Astrocyte (in vitro differentiated cells and primary cell): ENCODE measurements at regions not wholly inside any gene's neighbourhood (a gene's known extent, or its start where the extent isn't known, plus 50 kb on each side); places are given as distances from the start of the nearest gene placed in this dataset.
A peak's percentile ranks its signal among the peaks of the same experiment; 100 is the strongest.

Experiments used
- DNase-seq: peaks from one replicate; pipeline ENCODE4 v3.0.0-alpha.2; 2010; ENCODE audit warnings: low read depth
- FAIRE-seq: peaks from 2 replicates; lab custom pipeline; 2011; peaks lifted over from hg19 to GRCh38; lab: Jason Lieb, UNC
- H2AFZ ChIP-seq: 2 replicates; pipeline ENCODE4 v1.6.0; 2012; ENCODE audit warnings: low read depth, low read length, inconsistent platforms
- H3K27ac ChIP-seq: 2 replicates; pipeline ENCODE4 v1.5.1; 2011; ENCODE audit warnings: low read depth, low read length, inconsistent platforms
- H3K27me3 ChIP-seq: 2 replicates; pipeline ENCODE4 v1.6.0; 2011; ENCODE audit warnings: low read length, inconsistent platforms; ENCODE audit not compliant: insufficient read depth
- H3K36me3 ChIP-seq: 2 replicates; pipeline ENCODE4 v1.5.1; 2011; ENCODE audit warnings: low read length, inconsistent platforms; ENCODE audit not compliant: insufficient read depth
- H3K4me1 ChIP-seq: 2 replicates; pipeline ENCODE4 v1.5.1; 2011; ENCODE audit warnings: low read length, inconsistent platforms; ENCODE audit not compliant: insufficient read depth
- H3K4me2 ChIP-seq: 2 replicates; pipeline ENCODE4 v1.6.0; 2012; ENCODE audit warnings: low read length, inconsistent platforms
- H3K4me3 ChIP-seq: 2 replicates; pipeline ENCODE4 v1.5.1; 2011; ENCODE audit warnings: low read depth, mild to moderate bottlenecking, low read length, inconsistent platforms; ENCODE audit not compliant: insufficient read depth
- H3K79me2 ChIP-seq: 2 replicates; pipeline ENCODE4 v1.6.0; 2012; ENCODE audit warnings: mild to moderate bottlenecking, low read length, inconsistent platforms; ENCODE audit not compliant: insufficient read depth
- H3K9ac ChIP-seq: 2 replicates; pipeline ENCODE4 v1.6.0; 2012; ENCODE audit warnings: mild to moderate bottlenecking, low read length, inconsistent platforms
- H3K9me3 ChIP-seq: 2 replicates; pipeline ENCODE4 v1.5.1; 2012; ENCODE audit warnings: low read depth, mild to moderate bottlenecking, low read length, inconsistent platforms; ENCODE audit not compliant: insufficient read depth
- H4K20me1 ChIP-seq: 2 replicates; pipeline ENCODE4 v1.6.0; 2012; ENCODE audit warnings: low read length, inconsistent platforms; ENCODE audit not compliant: insufficient read depth
- H3K27ac Mint-ChIP-seq: one replicate; pipeline ENCODE4 v1.8.0; 2021; ENCODE audit warnings: mild to moderate bottlenecking, mixed read lengths; ENCODE audit not compliant: unreplicated experiment
- H3K27me3 Mint-ChIP-seq: one replicate; pipeline ENCODE4 v1.8.0; 2021; ENCODE audit warnings: low read depth, mixed read lengths; ENCODE audit not compliant: unreplicated experiment
- H3K36me3 Mint-ChIP-seq: one replicate; pipeline ENCODE4 v1.8.0; 2021; ENCODE audit warnings: low read depth, mixed read lengths; ENCODE audit not compliant: unreplicated experiment
- H3K4me1 Mint-ChIP-seq: one replicate; pipeline ENCODE4 v1.8.0; 2021; ENCODE audit warnings: low read depth, mixed read lengths; ENCODE audit not compliant: unreplicated experiment
- H3K4me3 Mint-ChIP-seq: one replicate; pipeline ENCODE4 v1.8.0; 2021; ENCODE audit warnings: mild to moderate bottlenecking, moderate library complexity, mixed read lengths; ENCODE audit not compliant: unreplicated experiment
- H3K9me3 Mint-ChIP-seq: one replicate; pipeline ENCODE4 v1.8.0; 2021; ENCODE audit warnings: mild to moderate bottlenecking, mixed read lengths; ENCODE audit not compliant: unreplicated experiment
- CTCF ChIP-seq: IDR thresholded peaks from 2 replicates; pipeline ENCODE4 v1.5.1; 2011; ENCODE audit warnings: low read depth, mild to moderate bottlenecking, inconsistent platforms, low read length, moderate library complexity; ENCODE audit not compliant: insufficient read depth
- EZH2 ChIP-seq: IDR thresholded peaks from 2 replicates; pipeline ENCODE4 v1.6.1; 2012; ENCODE audit warnings: mild to moderate bottlenecking, low read length, inconsistent platforms; ENCODE audit not compliant: insufficient read depth

GRCh38 chr7:53638517-53638916 is 603.1 kb downstream of the POM121L12 start:
- Histone ChIP-seq H3K27ac (no peak overlapping the region), H3K79me2 (no peaks in the 10 kb centered on the region), H2AFZ (no peak overlapping the region), H3K4me2 (no peak overlapping the region), H3K4me3 (no peak overlapping the region), H3K9me3 (peaks cover 3% of the 10 kb centered on the region), H3K9ac (no peak overlapping the region), H4K20me1 (no peaks in the 10 kb centered on the region), H3K4me1 (no peaks in the 10 kb centered on the region), H3K36me3 (no peaks in the 10 kb centered on the region), H3K27me3 (no peaks in the 10 kb centered on the region)
- no peak for DNase-seq
- H3K4me1 Mint-ChIP-seq = peaks cover 14% of the 10 kb centered on the region
- H3K27me3 Mint-ChIP-seq = no peaks in the 10 kb centered on the region
- FAIRE-seq = no peak
- no peak for TF ChIP-seq CTCF
- no peak for TF ChIP-seq EZH2
- no peak overlapping the region for H3K27ac Mint-ChIP-seq
- H3K9me3 Mint-ChIP-seq = peaks cover 5% of the 10 kb centered on the region
- no peak overlapping the region for H3K4me3 Mint-ChIP-seq
- H3K36me3 Mint-ChIP-seq = no peaks in the 10 kb centered on the region

- Histone ChIP-seq H3K27ac (no peak overlapping the region), H3K4me2 (no peak overlapping the region), H2AFZ (no peak overlapping the region), H3K27me3 (no peaks in the 10 kb centered on the region), H3K36me3 (no peaks in the 10 kb centered on the region), H3K4me3 (no peak overlapping the region), H3K79me2 (no peaks in the 10 kb centered on the region), H4K20me1 (no peaks in the 10 kb centered on the region), H3K9ac (no peak overlapping the region), H3K9me3 (no peaks in the 10 kb centered on the region), H3K4me1 (no peaks in the 10 kb centered on the region)
- H3K27me3 Mint-ChIP-seq = no peaks in the 10 kb centered on the region
- H3K4me1 Mint-ChIP-seq = peaks cover 22% of the 10 kb centered on the region
- DNase-seq (no peak), FAIRE-seq (no peak)
- no peak overlapping the region for H3K27ac Mint-ChIP-seq
- H3K4me3 Mint-ChIP-seq = no peak overlapping the region
- no peaks in the 10 kb centered on the region for H3K36me3 Mint-ChIP-seq
- TF ChIP-seq EZH2 = no peak
- TF ChIP-seq CTCF = no peak
- peaks cover 4% of the 10 kb centered on the region for H3K9me3 Mint-ChIP-seq
Observed at GRCh38 chr7:53641091-53641490, 605.7 kb downstream of the POM121L12 start.

GRCh38 chr7:53642361-53642760 is 606.9 kb downstream of the POM121L12 start:
- Histone ChIP-seq H3K79me2 (no peaks in the 10 kb centered on the region), H3K36me3 (no peaks in the 10 kb centered on the region), H4K20me1 (no peaks in the 10 kb centered on the region), H3K9ac (no peak overlapping the region), H3K4me1 (no peaks in the 10 kb centered on the region), H3K9me3 (no peaks in the 10 kb centered on the region), H2AFZ (no peak overlapping the region), H3K4me2 (no peak overlapping the region), H3K27me3 (no peaks in the 10 kb centered on the region), H3K27ac (no peak overlapping the region), H3K4me3 (no peak overlapping the region)
- Mint-ChIP-seq H3K27me3 (no peaks in the 10 kb centered on the region), H3K9me3 (peaks cover 3% of the 10 kb centered on the region), H3K4me1 (peaks cover 22% of the 10 kb centered on the region), H3K36me3 (no peaks in the 10 kb centered on the region), H3K4me3 (no peak overlapping the region), H3K27ac (peak overlapping the region; percentile 96)
- FAIRE-seq (no peak), DNase-seq (peak; percentile 12)
- no peak for TF ChIP-seq CTCF
- TF ChIP-seq EZH2 = no peak
